NB4 (cell line): ENCODE measurements at regions not wholly inside any gene's neighbourhood (a gene's known extent, or its start where the extent isn't known, plus 50 kb on each side); places are given as distances from the start of the nearest gene placed in this dataset.

ENCODE experiments used
- CTCF ChIP-seq: IDR thresholded peaks from one replicate; pipeline ENCODE4 v1.5.1; 2012; ENCODE audit warnings: low read depth, low read length
- POLR2A ChIP-seq: IDR thresholded peaks from 2 replicates; pipeline ENCODE4 v1.6.1; 2011; ENCODE audit warnings: mild to moderate bottlenecking; ENCODE audit not compliant: insufficient read length; ENCODE audit errors: extremely low read depth
- TF ChIP-seq, protein P1 (sequence below): IDR thresholded peaks from 2 replicates; pipeline ENCODE4 v1.6.1; 2011; ENCODE audit warnings: low read depth, low read length

- TF ChIP-seq CTCF, result no peak
- no peak for TF ChIP-seq POLR2A
- TF ChIP-seq, protein P1, sequence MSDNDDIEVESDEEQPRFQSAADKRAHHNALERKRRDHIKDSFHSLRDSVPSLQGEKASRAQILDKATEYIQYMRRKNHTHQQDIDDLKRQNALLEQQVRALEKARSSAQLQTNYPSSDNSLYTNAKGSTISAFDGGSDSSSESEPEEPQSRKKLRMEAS, result no peak
Observed at GRCh38 chr13:33721724-33722123, 96.2 kb upstream of the RFC3 start.
